NCI-H748 treated with DMSO at 0.1 percent for 48 hours (cell line): ENCODE measurements at regions not wholly inside any gene's neighbourhood (a gene's known extent, or its start where the extent isn't known, plus 50 kb on each side); places are given as distances from the start of the nearest gene placed in this dataset.
"Not testable (repeated sequence)": the region's sequence is repeated elsewhere in the genome, so short reads cannot be mapped to it uniquely, and the experiment has no call there.

Experiments
- DNase-seq: peaks from one replicate; lab custom pipeline; 2025; lab: John Stamatoyannopoulos, UW

DNA sequence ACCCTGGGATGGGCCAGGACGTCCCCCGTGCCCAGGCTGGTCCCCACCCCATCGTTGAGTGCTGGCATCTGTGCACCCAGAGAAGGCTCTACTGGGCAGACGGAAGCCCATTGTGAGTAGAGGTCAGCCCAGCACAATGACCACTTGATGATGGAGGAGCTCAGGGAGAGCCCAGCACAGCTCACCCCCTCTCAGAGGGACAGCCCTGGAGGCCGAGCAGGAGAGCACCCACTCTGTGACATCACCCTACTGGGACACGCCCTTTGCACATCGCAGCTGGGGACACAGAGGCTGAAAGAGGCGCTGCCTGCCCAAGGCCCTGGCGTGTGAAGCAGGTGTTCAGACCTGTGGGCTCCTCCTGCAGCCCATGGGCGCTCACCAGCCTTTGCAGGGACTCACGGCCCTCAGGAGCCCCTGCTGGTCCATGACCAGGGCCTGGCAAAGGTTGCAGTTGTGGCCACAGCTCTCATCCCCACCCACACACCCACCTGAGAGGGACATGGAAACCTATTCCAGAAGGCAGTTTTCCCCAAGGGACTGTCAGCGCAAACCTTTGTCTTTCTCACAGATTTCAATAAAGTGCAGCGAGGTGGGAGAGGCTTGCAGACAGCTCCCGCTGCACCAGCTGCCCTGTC is 67.2 kb upstream of the PPP2R2D start:
- no peak for DNase-seq

DNA sequence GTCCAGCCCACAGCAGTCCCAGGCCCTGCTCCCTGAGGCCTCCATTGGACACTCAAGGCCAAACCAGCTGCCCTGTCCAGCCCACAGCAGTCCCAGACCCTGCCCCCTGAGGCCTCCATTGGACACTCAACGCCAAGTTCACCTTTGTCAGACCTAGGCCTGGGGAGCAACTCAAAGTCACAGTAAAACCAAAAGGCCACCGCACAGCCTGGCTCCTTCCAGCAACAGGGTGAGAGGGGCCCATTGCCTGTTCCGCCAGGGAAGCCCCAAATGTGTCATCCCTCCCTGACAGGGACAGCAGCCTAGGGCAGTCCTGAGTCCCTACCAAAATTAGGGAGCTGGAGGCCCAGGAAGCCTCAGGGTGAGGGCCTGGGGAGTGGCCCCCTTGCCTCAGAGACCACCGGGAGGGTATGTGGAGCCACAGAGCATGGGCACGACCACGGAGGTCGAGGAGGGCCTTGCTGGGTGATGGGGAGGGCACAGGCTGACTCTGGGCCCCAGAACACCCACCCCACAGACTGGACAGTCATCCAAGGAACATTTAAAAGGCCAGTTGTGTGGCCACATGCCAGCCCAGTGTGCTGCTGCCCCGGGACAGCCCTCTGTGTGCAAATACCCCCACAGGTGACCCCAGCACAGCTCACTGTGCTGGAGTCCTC is 66.5 kb upstream of the PPP2R2D start:
- no peak for DNase-seq

DNA sequence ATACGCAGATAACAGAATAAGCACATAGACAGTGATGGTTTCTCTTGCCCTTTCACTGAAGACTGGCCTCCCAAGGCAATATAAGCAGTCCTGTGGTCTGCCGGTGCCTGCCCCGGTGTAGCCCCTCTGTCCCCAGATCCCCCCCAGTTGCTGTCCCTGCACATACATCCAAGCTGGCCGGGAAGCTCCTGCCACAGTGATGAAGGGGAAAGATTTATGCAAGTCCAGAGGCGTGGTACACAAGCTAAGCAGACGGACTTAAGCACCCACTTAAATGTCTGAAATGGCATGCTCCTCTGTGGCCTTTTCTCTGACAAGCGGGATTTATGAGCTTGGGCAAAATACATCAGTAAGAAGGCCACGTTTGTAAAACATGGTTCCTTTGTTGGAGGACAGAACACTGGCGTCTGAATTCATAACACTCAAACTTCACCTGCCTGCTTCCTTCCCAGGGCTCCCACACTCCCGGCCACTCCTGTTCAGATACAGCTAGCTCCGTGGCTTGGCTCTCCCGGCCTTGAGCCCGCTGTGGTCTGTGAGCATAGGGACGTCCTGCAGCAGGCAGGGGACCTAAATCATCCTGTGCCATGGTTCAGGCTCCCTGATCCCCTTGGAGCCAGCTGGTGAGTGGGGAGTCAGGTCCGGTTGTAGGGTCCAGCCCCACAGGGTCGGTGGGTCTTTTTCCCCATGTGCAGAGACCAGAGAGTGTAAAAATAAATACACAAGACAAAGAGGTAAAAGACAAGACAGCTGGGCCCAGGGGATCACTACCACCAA is 61.7 kb upstream of the PPP2R2D start:
- DNase-seq, result no peak

DNA sequence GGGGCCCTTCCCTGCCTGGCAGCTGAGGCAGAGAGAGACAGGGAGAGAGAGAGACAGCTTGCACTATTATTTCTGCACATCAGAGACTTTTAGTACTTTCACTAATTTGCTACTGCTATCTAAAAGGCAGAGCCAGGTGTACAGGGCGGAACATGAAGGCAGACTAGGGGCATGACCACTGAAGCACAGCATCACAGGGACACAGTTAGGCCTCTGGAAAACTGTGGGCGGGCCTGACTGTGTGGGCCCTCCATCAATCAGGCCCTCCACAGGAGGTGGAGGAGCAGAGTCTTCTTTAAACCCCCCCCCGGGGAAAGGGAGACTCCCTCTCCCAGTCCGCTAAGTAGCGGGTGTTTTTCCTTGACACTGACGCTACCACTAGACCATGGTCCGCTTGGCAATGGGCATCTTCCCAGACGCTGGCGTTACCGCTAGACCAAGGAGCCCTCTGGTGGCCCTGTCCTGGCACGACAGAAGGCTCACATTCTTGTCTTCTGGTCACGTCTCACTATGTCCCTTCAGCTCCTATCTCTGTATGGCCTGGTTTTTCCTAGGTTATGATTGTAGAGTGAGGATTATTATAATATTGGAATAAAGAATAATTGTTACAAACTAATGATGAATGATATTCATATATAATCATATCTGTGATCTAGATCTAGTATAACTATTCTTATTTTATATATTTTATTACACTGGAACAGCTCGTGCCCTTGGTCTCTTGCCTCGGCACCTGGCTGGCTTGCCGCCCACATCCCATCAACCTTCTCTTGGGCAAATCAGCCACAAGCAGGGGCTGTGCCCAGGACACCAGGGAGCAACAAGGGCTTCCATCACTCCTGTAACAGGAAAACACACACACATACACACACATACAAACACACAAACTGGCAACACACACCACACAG is 60.7 kb upstream of the PPP2R2D start:
- not testable (repeated sequence) for DNase-seq

DNA sequence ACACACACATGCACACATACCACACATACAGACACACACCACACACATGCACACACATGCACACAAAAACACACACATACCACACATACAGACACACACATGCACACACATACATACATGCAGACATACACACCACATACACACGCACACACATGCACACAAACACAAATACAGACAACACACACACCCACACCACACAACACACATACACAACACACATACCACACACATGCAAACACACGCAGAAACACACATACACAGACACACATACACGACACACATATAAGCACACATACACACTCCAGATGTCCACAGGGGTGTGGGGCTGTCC is 60.1 kb upstream of the PPP2R2D start:
- no peak for DNase-seq

DNA sequence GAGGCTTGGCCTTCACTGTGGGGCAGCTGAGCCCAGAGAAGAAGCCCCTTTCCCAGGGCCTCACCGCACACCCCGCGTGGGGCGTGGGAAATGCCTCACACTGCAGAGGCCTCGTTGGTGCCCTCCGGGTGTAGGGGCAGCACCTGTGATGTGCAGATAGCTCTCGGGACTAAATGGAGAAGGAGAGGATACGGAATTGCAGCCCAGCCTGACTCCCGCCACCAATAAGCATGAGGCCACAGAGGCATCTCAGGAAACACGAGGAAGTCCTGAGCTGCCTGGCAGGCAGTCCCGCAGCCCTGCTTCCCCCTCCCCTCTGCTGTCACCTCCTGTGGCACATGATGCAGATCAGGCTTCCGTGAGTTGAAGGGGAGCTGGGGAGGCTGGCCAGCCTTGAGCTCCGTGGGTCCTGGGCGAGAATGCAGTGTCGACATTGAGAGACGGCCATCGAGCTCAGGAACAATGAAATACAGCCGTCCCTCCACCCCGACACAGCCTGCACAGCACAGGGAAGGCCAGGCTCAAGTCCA is 59.6 kb upstream of the PPP2R2D start:
- DNase-seq, result no peak

DNA sequence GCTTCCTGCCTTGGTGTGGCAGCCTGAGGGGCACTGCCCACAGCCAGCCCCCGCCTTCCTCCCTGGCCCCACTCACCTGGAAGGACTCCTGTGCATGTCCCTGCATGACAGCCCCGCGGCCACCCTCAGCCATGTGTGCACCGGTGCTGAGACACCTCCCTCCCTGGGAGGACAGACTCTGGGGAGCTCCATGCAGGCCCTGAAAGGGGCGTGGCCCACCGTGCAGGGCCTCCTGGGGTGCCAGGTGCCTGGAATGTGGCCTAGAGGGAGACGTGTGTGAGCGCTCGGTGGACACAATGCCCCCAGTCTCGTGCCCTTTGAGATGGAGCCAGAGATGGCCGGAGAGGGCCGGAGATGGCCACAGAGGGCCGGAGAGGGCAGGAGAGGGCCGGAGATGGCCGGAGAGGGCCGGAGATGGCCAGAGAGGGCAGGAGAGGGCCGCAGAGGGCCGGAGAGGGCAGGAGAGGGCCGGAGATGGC is 59.1 kb upstream of the PPP2R2D start:
- DNase-seq, result no peak

DNA sequence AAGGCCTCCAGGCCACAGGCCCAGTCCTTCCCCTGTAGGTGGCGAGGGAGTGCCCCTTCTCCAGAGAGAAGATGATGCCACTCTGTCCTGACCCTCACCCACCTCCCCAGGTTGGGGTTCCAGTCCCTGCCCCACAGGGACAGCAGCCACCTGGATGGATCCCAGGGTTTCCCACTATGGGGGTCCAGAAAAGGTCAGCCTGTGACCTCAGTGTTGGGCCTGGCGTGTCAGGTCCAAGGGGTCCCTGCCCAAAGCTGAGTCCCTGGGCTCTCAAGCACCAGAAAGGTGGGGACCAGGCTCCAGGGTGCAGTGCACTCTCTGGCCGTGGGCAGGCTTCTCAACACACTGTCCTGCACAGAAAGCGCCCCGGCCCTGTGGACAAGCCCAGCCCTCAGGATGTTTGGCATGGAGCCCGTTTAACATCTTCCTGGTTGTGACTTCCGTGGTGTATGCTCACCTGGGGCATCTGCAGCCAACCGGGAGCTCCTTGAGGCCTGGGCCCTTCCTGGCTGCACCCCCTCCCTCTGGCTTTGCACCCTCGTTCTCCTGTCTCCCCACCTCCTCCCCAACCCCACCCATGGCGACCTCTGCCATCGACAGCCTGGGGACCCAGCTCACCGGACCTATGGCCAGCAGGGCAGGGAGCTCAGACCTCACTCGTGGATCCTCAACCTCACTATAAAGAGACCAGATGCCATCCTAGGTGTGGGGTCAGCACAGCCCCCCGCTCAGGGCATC is 58.3 kb upstream of the PPP2R2D start:
- no peak for DNase-seq

DNA sequence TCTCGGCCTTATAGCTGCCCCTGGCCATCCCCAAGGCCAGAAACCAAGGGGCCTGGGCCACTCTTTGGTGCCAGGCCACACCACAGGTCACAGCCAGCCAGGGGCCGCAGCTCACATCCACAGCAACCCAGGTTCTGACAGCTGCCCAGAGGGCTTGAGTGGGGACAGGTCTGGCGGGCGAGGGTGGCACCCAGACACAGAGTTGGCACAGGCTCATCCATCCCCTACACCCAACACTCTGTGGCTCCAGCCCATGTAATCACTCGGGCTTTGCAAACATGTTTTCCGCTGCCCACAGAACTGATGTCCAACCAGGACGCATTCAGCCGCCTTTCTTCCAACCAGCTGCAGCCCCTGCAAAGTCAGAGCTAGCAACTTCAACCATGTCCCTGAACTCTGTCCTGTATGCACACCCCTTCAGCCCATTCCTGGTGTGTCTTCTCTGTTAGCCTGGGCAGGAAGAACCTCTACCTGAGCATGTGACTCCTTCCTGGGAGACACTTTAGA is 57.7 kb upstream of the PPP2R2D start:
- no peak for DNase-seq

DNA sequence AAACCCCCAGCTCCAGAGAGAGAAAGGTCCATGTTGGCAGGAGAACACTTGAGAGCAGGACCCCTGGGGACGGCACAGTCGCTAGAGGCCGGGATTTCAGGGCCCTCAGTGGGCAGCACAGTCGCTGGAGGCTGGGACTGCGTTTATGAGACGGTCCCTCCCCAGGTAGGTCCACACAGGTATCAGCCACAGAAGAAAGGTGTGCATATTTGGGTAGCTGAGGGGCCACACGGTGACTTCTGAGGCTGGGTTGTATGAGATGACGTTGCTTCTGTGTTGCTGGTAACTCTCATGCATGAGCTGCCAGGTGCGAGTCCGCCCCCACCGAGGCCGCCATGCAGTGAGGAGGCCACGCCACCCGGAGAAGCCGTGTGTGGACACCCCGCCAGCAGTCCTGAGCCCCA is 56.9 kb upstream of the PPP2R2D start:
- DNase-seq, result no peak

DNA sequence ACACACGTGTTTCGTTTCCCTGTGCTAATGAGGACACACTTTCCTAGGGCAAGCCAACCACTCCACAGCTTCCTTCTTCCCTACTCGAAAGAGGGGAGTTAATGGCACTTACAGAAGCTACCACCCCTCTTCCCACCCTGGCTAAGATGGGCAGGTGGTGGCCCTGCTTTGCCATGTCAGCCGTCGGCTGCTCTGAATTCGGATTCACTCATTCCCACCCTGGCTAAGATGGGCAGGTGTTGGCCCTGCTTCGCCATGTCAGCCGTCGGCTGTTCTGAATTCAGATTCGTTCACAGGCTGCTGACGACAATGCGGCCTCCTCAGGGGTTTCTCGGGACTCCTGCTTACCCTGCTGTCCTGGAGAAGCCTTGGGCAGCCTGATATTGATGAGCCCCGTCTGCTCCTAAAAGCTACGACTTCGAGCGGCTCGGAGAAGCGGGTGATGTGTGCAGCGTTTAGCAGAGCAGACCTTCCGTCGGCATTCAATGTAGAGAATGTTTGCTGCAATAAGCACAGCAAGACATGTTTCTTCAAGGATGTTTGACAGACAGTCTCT is 56.2 kb upstream of the PPP2R2D start:
- no peak for DNase-seq

DNA sequence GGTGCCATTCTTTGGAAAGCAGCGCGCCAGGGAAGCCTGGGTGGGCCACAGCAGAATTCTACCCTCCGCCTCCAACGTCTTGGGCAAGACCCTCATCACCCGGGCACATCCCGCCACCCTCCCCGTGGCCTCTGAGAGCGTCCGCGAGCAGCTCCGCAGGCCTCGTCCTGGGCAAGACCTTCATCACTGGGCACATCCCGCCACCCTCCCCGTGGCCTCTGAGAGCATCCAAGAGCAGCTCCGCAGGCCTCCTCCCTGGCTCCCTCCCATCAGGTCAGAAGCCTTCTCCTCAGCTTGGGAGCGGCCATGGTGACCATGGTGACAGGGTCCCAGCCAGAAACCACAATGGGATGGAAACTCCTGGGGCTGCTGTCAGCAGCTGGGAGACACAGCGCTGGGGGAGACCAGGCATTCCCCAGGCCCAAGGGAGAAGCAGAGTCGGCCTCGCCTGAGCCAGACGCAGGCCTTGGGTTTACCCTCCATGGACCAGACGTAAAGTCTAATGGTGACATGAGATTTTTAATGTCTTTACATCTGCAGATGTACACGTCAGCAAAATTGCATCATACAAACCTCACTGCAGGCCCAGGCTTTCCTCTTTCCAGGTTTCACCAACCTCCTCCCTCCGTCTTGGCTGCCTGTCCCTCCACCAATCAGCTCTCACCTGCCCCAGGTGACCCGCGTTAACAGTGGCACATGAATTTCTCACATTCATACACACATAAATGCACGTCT is 55.1 kb upstream of the PPP2R2D start:
- DNase-seq, result no peak

DNA sequence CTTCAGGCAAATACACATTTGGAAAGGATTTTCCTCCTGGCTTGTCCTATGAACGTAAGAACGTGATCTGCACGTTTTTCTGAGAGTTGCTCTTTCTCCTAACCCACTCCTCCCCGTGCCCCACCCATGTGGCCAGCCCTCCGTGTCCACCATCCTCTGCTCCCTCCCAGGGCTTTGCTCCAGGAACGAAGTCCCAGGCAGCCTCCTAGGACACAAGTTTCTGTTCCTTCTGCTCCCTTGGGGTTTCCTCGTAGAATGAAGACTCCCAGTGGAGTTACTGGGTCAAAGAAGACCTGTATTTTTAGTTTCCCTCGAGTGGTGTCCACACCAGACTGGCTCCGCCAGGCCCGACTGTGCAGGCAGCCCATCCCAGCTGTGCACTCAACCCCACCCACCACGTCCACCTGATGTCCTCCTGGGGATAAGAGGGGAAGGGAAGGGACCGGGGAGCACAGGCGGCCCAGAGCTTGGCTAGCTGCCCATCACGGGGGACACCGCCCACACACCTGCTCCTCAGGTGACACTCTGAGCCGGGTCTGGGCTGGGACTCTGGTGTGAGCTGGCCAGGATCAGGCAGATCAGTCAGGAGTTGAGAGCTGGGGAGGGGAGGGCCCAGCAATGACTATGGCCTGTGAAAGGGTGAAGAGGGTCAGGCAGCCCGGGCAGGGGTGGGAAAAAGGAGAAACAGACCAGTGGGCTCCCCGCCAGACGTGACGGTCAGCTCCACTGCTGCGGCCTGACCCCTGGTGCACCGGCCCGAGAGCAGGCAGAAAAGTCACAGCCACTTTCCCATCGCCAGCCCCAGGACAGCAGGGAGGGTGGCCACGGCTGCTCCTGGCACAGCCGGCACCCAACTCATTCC is 54.3 kb upstream of the PPP2R2D start:
- peak; percentile 35 for DNase-seq

DNA sequence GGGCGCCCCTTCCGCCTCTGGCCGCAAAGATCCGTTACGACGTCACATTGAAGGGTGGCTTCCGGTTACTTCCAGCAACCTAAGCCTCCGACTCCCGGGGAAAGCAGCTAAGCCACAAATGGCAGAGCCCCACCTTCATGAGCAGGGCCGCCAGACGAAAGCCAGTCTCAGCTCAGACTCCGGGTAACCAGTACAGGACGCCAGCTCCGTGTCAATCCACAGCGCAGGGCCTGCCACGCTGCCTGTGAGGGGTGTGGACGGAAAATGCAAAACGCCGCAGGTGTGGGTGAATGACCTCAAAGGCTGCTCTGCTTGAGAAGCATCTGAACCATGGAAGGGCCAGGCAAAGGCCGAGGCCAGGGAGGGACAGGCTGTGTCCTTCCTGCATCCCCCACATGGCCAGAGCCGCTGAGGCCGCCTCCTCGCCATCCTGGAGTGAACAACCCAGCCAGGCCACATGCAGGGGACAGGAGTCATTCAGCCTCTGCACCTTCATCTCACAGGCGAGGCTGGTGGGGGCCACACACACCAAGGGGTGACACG is 53.5 kb upstream of the PPP2R2D start:
- DNase-seq, result no peak

DNA sequence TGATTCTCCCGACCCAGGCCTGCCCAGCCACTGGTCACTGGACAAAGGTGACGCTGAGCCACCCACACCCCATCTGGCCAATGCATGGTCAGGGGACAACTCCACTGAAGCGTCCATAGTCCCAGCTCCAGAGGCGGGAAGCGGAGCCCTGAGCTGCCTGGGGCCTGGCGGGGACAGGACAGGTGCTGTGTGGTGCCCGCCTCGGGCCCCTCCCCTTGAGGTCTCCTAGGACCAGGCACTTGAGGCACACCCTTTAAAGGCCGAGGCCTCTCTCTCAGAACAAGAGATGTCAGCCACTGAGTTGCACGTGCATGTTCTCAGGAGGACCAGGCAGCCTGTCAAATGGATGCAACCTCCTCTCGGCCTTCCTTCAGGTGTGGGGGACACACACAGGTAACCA is 52.5 kb upstream of the PPP2R2D start:
- DNase-seq, result no peak

DNA sequence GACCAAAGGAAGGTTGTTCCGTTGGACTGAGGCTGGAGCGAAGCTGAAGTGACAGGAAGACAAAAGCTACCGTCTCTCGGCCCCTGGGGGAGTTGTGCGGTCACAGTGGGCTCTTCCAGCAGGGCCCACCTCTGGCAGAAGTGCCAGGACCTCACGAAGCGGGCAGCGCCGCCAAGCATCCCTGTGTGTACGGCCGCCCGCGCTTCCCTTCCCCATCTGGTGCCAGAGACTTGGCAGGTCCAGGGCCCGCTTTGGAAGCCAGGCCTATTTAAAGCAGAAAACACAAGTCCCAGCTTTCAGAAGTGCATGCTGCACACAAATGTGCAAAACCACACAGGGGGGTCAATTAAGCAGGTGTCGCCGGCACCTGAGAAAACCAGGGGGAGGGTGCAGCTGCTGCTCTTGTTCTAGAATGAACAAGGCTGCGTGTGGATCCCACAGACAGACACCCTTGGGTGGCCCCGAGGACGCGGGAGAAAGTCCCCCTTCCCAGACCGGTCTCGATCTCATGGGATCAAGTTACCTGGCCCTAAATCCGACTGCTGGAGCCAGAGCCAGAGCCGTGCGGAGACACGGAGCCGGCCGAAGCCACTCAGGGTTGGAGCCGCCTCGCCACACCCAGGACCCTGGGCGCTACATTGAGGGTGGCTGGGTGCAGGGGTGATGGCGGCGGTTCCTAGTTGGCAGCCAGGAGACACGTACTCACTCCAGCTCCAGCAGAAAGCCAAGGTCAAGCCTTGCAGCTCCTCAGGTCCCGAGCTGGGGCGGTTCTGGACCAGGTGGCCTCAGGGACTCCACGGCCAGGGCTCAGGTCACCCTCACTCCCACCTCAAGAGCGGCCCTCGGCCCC is 51.8 kb upstream of the PPP2R2D start:
- DNase-seq, result no peak

DNA sequence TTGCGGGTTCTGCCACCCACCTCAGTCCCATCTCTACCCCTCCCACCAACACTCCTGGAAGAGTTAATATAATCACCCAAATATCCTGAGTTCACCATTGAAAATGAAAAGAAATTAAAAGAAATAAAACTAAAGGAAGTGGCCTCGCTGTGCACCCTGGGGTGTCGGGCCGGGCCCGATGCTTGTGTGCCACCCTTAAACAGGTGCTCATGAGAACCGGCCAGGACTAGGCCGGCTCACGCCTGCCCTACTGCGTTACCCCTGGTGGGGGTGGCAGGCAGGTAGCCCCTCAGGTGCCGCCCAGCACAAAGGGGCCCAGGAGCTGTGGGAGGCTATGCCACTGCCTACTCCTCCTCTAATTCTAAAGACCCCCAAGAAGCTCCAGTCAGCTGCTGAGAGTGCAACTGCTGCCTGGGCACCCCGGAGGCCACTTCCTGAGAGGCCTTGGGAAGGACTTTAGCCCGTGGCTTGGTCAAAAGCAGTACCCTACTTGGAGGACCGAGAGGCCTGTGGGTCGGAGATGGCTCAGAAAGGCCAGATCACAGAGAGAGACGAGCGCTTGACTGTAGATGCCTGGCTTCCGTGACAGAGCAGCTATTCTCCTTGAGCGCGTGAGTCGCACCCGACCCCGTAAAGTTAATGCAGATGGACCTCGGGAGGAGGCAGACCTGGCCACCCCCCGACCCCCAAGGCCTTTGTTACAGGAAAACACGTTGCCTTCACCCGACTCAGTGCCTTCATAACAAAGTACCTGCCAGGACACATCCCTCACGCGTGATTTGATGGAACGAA is 51.0 kb upstream of the PPP2R2D start:
- no peak for DNase-seq
